Gastrocnemius medialis (tissue), 4 donors: ENCODE measurements at regions not wholly inside any gene's neighbourhood (a gene's known extent, or its start where the extent isn't known, plus 50 kb on each side); places are given as distances from the start of the nearest gene placed in this dataset.

Experiments
- CTCF ChIP-seq, 5 experiments: fragments of 450-650 bp in 3 of 5; fragments of 200-600 bp in 2 of 5; sonication (generic) in 2 of 5; IDR thresholded peaks in 4 of 5; conservative IDR thresholded peaks in 1 of 5; 1 replicate in 4 of 5; 2 replicates in 1 of 5; pipeline ENCODE4 v1.5.1; 2016 to 2019; ENCODE audit warnings: antibody characterized with exemption in 5 of 5, mild to moderate bottlenecking in 3 of 5, moderate library complexity in 3 of 5
- POLR2A ChIP-seq, 2 donors: fragments of 450-650 bp; IDR thresholded peaks; one replicate each; pipeline ENCODE4 v1.6.1; 2017; ENCODE audit warnings: antibody characterized with exemption in 2 of 2, mild to moderate bottlenecking in 2 of 2, moderate library complexity in 2 of 2

GRCh38 chr2:122939796-122940195 is 1085.3 kb upstream of the CNTNAP5 start:
- TF ChIP-seq POLR2A (IDR thresholded peaks at IDR 0.05): no peak
- no peak for TF ChIP-seq CTCF (IDR thresholded peaks at IDR 0.05 in 4 of 5, conservative IDR thresholded peaks at IDR 0.05 in 1 of 5)
